ENCODE measurements at regions not wholly inside any gene's neighbourhood (a gene's known extent, or its start where the extent isn't known, plus 50 kb on each side); places are given as distances from the start of the nearest gene placed in this dataset.

DNA sequence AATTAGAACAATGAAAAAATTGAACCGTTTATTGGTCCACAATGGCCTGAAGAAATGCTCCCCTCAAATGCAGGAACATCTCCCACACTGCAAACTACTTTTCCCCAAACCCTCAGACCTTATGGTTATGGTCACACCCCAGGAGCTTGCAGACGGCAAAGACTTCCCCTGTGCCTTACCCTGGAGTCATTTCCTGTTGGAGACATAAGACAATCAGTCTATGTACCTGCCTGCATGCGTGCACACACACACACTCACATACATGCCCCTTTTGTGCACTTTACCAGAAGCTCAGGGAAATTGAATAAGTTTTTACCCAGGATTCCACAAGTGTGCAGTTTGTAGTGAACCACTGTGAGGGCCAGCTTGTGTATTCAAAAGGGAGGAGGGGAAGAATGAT lies 281.9 kb upstream of the CELF4 start:
- Histone ChIP-seq H3K9me3 (no peaks in the 10 kb centered on the region), H3K27ac (no peak overlapping the region), H3K27me3 (no peaks in the 10 kb centered on the region), H3K36me3 (no peaks in the 10 kb centered on the region), H3K4me3 (no peak overlapping the region), H3K4me1 (no peaks in the 10 kb centered on the region)
- no peak for DNase-seq
- intact Hi-C loops (cut with DNase I) = no loop called here
- WGBS, 2 donors = 71 to 79% methylated on average over 3 of the region's 3 CpGs
- TF ChIP-seq POLR2A (IDR thresholded peaks at IDR 0.05) (no peak), EP300 (IDR thresholded peaks at IDR 0.05) (no peak), POLR2AphosphoS5 (IDR thresholded peaks at IDR 0.05) (no peak)

DNA sequence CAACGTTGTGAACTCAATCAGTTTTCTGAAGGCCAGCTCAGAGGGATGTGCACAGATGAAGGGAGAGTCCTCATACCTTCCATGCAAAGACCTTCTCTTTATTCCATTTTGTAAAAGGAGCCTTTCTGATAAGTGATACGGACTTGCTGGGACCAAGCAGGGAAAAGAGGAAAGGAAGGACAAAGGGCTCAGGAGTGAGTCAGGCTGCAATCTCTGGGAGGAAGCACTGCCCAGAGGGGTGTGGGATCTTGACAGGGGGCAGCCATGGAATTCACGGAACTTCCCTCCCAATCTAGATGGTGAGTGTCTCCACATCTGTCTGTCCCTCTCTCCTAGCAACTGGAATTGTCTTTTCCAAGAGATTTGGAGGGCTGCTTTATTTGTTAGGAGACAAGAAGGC lies 281.4 kb upstream of the CELF4 start:
- TF ChIP-seq EP300 (IDR thresholded peaks at IDR 0.05) = no peak
- TF ChIP-seq, protein P1, sequence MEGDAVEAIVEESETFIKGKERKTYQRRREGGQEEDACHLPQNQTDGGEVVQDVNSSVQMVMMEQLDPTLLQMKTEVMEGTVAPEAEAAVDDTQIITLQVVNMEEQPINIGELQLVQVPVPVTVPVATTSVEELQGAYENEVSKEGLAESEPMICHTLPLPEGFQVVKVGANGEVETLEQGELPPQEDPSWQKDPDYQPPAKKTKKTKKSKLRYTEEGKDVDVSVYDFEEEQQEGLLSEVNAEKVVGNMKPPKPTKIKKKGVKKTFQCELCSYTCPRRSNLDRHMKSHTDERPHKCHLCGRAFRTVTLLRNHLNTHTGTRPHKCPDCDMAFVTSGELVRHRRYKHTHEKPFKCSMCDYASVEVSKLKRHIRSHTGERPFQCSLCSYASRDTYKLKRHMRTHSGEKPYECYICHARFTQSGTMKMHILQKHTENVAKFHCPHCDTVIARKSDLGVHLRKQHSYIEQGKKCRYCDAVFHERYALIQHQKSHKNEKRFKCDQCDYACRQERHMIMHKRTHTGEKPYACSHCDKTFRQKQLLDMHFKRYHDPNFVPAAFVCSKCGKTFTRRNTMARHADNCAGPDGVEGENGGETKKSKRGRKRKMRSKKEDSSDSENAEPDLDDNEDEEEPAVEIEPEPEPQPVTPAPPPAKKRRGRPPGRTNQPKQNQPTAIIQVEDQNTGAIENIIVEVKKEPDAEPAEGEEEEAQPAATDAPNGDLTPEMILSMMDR (IDR thresholded peaks at IDR 0.05) = no peak
- no peak for TF ChIP-seq POLR2AphosphoS5 (IDR thresholded peaks at IDR 0.05)
- Histone ChIP-seq H3K4me3 (no peak overlapping the region), H3K36me3 (no peaks in the 10 kb centered on the region), H3K9me3 (no peaks in the 10 kb centered on the region), H3K4me1 (no peaks in the 10 kb centered on the region), H3K27ac (no peak overlapping the region), H3K27me3 (no peaks in the 10 kb centered on the region)
- intact Hi-C loops (cut with DNase I) = no loop called here
- WGBS, 2 donors = 67 to 78% methylated on average over 3 of the region's 3 CpGs
- no peak for DNase-seq

DNA sequence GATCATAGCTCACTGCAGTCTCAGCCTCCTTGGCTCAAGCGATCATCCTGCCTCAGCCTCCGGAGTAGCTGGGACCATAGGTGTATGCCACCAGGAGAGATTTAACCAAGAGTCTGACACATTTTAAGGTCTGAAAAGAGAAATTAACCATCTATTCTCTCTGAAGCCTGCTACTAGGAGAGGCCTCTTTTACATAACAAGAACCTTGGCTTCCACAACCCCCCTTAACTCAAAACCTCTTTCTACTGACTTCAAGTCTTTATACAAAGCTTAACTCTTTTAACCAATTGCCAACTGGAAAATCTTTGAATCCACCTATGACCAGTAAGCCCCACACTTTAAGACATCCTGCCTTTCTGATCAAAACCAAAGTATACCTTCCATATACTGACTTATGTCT lies 279.9 kb upstream of the CELF4 start:
- WGBS, 2 donors = 91 to 93% methylated on average over 2 of the region's 2 CpGs
- no peaks in the 10 kb centered on the region for H3K4me1 ChIP-seq
- no peaks in the 10 kb centered on the region for H3K9me3 ChIP-seq
- no peaks in the 10 kb centered on the region for H3K36me3 ChIP-seq
- intact Hi-C loops (cut with DNase I) = no loop called here
- TF ChIP-seq POLR2A (IDR thresholded peaks at IDR 0.05) (no peak), EP300 (IDR thresholded peaks at IDR 0.05) (no peak), POLR2AphosphoS5 (IDR thresholded peaks at IDR 0.05) (no peak)
- TF ChIP-seq, protein P1 (IDR thresholded peaks at IDR 0.05) = no peak
- DNase-seq = no peak
- no peak overlapping the region for H3K4me3 ChIP-seq
- no peak overlapping the region for H3K27ac ChIP-seq
- H3K27me3 ChIP-seq = no peaks in the 10 kb centered on the region

DNA sequence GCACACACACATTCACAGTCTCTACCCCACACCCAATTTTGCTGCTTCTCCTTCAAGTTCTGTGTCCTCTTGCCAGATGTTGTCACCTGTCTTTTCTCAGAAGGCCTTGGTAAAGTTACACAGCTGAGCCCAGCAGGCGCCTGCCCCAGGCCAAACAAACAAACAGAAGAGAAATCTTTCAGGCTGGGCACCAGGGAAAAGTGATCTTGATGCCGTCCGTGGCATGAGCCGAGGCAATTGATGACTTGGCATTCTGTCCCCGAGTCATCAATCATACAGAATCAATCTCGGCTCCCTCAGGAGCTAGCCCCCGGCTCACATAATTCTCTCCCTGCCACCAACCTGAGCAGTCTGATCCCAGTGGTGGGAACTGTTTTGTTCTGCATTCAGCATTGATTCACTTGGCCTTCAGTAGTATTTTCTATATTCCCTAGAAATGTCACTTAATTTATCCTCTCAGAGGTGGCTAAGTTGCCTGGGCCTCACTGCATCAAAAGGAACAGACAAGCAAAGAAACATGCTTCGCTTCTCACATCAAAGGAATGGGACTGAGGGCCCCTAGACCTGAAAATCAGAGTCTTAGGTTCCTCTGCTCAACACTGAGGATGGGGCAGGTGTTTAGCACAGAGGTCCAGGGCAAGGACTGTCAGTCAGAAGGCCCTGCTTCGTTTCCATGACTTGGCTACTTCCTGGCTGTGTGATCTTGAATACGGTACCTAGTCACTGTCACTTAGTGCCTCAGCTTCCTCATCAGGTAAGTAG lies 278.8 kb upstream of the CELF4 start:
- WGBS, 2 donors = 60 to 70% methylated on average over 10 of the region's 10 CpGs
- TF ChIP-seq, protein P1 (IDR thresholded peaks at IDR 0.05) = no peak
- no peak for TF ChIP-seq POLR2AphosphoS5 (IDR thresholded peaks at IDR 0.05)
- no peak for TF ChIP-seq POLR2A (IDR thresholded peaks at IDR 0.05)
- no peak for TF ChIP-seq EP300 (IDR thresholded peaks at IDR 0.05)
- H3K4me3 ChIP-seq = no peak overlapping the region
- no peaks in the 10 kb centered on the region for H3K36me3 ChIP-seq
- H3K4me1 ChIP-seq = no peaks in the 10 kb centered on the region
- intact Hi-C loops (cut with DNase I) = no loop called here
- H3K27me3 ChIP-seq = no peaks in the 10 kb centered on the region
- H3K9me3 ChIP-seq = no peaks in the 10 kb centered on the region
- no peak overlapping the region for H3K27ac ChIP-seq
- DNase-seq = no peak

DNA sequence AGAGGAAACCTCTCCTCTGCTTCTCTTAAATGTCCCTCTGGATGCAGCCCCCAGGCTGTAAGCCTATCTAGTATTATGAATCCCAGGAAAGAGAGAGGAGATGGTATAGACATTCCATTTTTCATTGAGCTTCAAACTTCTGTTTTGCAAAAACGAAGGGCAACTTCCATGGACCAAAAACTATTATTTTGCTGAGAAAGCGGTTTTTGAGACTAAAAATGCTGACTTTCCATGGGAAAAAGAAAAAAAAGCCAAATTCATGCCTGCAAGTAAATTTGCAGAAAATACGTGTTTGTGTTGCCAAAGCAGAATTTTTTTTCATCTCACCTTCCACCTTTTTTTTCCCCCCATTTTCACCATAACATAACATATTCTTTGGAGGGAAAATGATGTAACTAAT lies 272.5 kb upstream of the CELF4 start:
- TF ChIP-seq POLR2A (IDR thresholded peaks at IDR 0.05) = no peak
- no peak for TF ChIP-seq POLR2AphosphoS5 (IDR thresholded peaks at IDR 0.05)
- TF ChIP-seq, protein P1 (IDR thresholded peaks at IDR 0.05) = no peak
- TF ChIP-seq EP300 (IDR thresholded peaks at IDR 0.05) = no peak
- no peak overlapping the region for H3K27ac ChIP-seq
- intact Hi-C loops (cut with DNase I) = no loop called here
- H3K27me3 ChIP-seq = no peaks in the 10 kb centered on the region
- 58 to 80% methylated on average over 3 of the region's 3 CpGs for WGBS, 2 donors
- no peaks in the 10 kb centered on the region for H3K4me1 ChIP-seq
- no peak overlapping the region for H3K4me3 ChIP-seq
- H3K9me3 ChIP-seq = no peaks in the 10 kb centered on the region
- H3K36me3 ChIP-seq = no peaks in the 10 kb centered on the region
- no peak for DNase-seq

All from sigmoid colon (tissue), 6 donors.